PC-9 (cell line): ENCODE measurements at regions not wholly inside any gene's neighbourhood (a gene's known extent, or its start where the extent isn't known, plus 50 kb on each side); places are given as distances from the start of the nearest gene placed in this dataset.

ENCODE experiments used
- BruUV-seq: library from RNA; stranded (reverse); fragments of 400-500 nt; replicated peaks from 2 replicates; lab custom pipeline; 2021; lab: Mats Ljungman, UMichigan
- CTCF ChIA-PET: fragments of 300-600 bp; sonication (Branson Sonifier 250); formaldehyde crosslinking; loops from one replicate; lab custom pipeline; 2022; ENCODE audit warnings: antibody characterized with exemption; lab: Charles Lee
- POLR2A ChIA-PET: fragments of 300-600 bp; sonication (Branson Sonifier 250); formaldehyde crosslinking; loops from one replicate; lab custom pipeline; 2022; ENCODE audit warnings: antibody characterized with exemption; ENCODE audit not compliant: unreplicated experiment; lab: Charles Lee
- DNase-seq, 2 experiments: peaks; one replicate each; pipeline versions ENCODE4 v3.0.0 to v3.0.0-alpha.2; 2015 to 2022; ENCODE audit warnings: mixed read lengths in 1 of 2
- H2AFZ ChIP-seq: fragments of 200-600 bp; sonication (generic); 2 replicates; pipeline ENCODE4 v1.8.1; 2017; ENCODE audit warnings: antibody characterized with exemption
- H3F3A ChIP-seq: fragments of 200-600 bp; sonication (generic); 2 replicates; pipeline ENCODE4 v1.8.1; 2017; ENCODE audit warnings: antibody characterized with exemption, mild to moderate bottlenecking, low read depth; ENCODE audit not compliant: insufficient read depth
- H3K27ac ChIP-seq: fragments of 200-600 bp; sonication (generic); 2 replicates; pipeline ENCODE4 v1.6.1; 2016; ENCODE audit warnings: mixed run types
- H3K27me3 ChIP-seq: fragments of 200-600 bp; sonication (generic); 2 replicates; pipeline ENCODE4 v1.6.1; 2016; ENCODE audit warnings: low read depth, mixed run types; ENCODE audit not compliant: insufficient read depth
- H3K36me3 ChIP-seq: fragments of 200-600 bp; sonication (generic); 2 replicates; pipeline ENCODE4 v1.6.1; 2016; ENCODE audit warnings: low read depth, mixed run types
- H3K4me1 ChIP-seq: fragments of 200-600 bp; sonication (generic); replicated peaks from 2 replicates; pipeline ENCODE4 v1.6.1; 2016; ENCODE audit warnings: mixed run types; ENCODE audit not compliant: insufficient read depth
- H3K4me2 ChIP-seq: fragments of 200-600 bp; sonication (generic); 2 replicates; pipeline ENCODE4 v1.6.1; 2017; ENCODE audit warnings: mixed run types
- H3K4me3 ChIP-seq: fragments of 200-600 bp; sonication (generic); 2 replicates; pipeline ENCODE4 v1.6.1; 2016; ENCODE audit warnings: mixed run types
- H3K79me2 ChIP-seq: fragments of 200-600 bp; sonication (generic); 2 replicates; pipeline ENCODE4 v1.6.1; 2017; ENCODE audit warnings: low read depth, mixed run types
- H3K9me2 ChIP-seq: fragments of 200-600 bp; sonication (generic); 2 replicates; pipeline ENCODE4 v1.8.1; 2017; ENCODE audit warnings: mild to moderate bottlenecking; ENCODE audit not compliant: insufficient read depth
- H3K9me3 ChIP-seq: fragments of 200-600 bp; sonication (generic); 2 replicates; pipeline ENCODE4 v1.8.1; 2016; ENCODE audit warnings: low read depth; ENCODE audit not compliant: insufficient read depth
- H4K20me1 ChIP-seq: fragments of 200-600 bp; sonication (generic); 2 replicates; pipeline ENCODE4 v1.8.1; 2017; ENCODE audit not compliant: insufficient read depth
- EZH2 ChIP-seq: fragments of 200-600 bp; sonication (generic); IDR thresholded peaks from 2 replicates; pipeline ENCODE4 v1.8.0; 2017; ENCODE audit warnings: antibody characterized with exemption, low read depth
- intact Hi-C: fragments of 100-400 bp; cut with micrococcal nuclease; formaldehyde crosslinking; loops from one replicate; pipeline ENCODE4 v1.10.0; 2022; ENCODE audit not compliant: unreplicated experiment
- TF ChIP-seq, protein P1 (sequence below): fragments of 200-600 bp; sonication (generic); conservative IDR thresholded peaks from 2 replicates; pipeline ENCODE4 v1.6.1; 2017; ENCODE audit warnings: mixed run types, antibody characterized with exemption, mild to moderate bottlenecking, moderate library complexity

DNA sequence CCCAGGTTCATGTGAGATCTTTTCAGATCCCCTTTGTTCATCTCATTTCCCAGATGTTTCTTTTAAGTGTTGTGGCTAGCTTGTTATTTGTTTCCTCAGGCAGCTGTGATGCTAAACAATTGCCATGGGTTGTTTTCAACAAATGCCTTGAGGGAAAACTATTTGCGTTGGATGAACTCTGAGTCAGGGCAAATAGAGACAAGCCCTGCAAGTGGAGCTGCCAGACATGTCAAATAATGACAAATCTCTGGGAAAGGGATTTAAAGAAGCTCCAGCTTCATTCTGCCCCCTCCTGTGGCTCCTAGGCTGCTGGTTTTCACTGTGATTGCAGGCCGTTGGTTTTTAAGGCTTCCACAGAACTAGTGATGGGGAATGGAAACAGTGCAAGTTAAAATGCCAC lies 272.4 kb upstream of the SP8 start:
- Histone ChIP-seq H3K4me2 (no peak overlapping the region), H3K9me2 (no peaks in the 10 kb centered on the region), H3K36me3 (no peaks in the 10 kb centered on the region), H3K9me3 (peaks cover 34% of the 10 kb centered on the region), H3K79me2 (no peaks in the 10 kb centered on the region), H3K4me1 (peaks cover 8% of the 10 kb centered on the region), H3K4me3 (no peak overlapping the region), H3K27me3 (no peaks in the 10 kb centered on the region), H2AFZ (0 out of 2 replicates have a peak overlapping the region, but pooled peaks have one; percentile 3), H4K20me1 (no peaks in the 10 kb centered on the region), H3F3A (peaks cover 2% of the 10 kb centered on the region; the same call in 1 of the 2 replicates), H3K27ac (no peak overlapping the region)
- peak in 1 of 2 experiments; percentile 55 for DNase-seq
- ChIA-PET POLR2A (no interaction called here), CTCF (no interaction called here)
- intact Hi-C loops: no loop called here
- no TSS peak for BruUV-seq
- TF ChIP-seq EZH2: no peak
- TF ChIP-seq, protein P1, sequence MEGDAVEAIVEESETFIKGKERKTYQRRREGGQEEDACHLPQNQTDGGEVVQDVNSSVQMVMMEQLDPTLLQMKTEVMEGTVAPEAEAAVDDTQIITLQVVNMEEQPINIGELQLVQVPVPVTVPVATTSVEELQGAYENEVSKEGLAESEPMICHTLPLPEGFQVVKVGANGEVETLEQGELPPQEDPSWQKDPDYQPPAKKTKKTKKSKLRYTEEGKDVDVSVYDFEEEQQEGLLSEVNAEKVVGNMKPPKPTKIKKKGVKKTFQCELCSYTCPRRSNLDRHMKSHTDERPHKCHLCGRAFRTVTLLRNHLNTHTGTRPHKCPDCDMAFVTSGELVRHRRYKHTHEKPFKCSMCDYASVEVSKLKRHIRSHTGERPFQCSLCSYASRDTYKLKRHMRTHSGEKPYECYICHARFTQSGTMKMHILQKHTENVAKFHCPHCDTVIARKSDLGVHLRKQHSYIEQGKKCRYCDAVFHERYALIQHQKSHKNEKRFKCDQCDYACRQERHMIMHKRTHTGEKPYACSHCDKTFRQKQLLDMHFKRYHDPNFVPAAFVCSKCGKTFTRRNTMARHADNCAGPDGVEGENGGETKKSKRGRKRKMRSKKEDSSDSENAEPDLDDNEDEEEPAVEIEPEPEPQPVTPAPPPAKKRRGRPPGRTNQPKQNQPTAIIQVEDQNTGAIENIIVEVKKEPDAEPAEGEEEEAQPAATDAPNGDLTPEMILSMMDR: no peak

DNA sequence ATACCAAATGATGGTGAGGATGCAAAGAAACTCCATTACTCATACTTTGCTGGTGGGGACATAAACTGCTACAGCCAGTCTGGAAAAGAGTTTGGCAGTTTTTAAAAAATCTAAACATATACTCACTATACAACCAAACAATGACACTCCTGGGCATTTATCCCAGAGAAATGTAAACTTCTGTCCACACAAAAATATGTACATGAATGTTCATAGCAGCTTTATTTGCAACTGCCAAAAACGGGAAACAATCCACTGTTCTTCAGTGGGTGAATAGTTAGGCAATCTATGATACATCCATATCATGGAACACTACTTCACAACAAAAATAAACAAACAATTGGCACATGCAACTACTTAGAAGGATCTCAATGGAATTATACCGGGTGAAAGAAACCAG lies 276.4 kb upstream of the SP8 start:
- H4K20me1 ChIP-seq: no peaks in the 10 kb centered on the region
- no peaks in the 10 kb centered on the region for H3K9me2 ChIP-seq
- H3K4me2 ChIP-seq: no peak overlapping the region
- no peak overlapping the region for H3K4me3 ChIP-seq
- POLR2A ChIA-PET: no interaction called here
- peaks cover 10% of the 10 kb centered on the region; the same call in 1 of the 2 replicates for H3F3A ChIP-seq
- H3K27ac ChIP-seq: no peak overlapping the region
- intact Hi-C loops: no loop called here
- no peak for DNase-seq
- H2AFZ ChIP-seq: no peak overlapping the region
- CTCF ChIA-PET: no interaction called here
- no peaks in the 10 kb centered on the region for H3K27me3 ChIP-seq
- peaks cover 26% of the 10 kb centered on the region for H3K4me1 ChIP-seq
- H3K9me3 ChIP-seq: peaks cover 28% of the 10 kb centered on the region
- H3K36me3 ChIP-seq: no peaks in the 10 kb centered on the region
- no peaks in the 10 kb centered on the region for H3K79me2 ChIP-seq
- no TSS peak for BruUV-seq
- TF ChIP-seq, protein P1: no peak
- TF ChIP-seq EZH2: no peak

DNA sequence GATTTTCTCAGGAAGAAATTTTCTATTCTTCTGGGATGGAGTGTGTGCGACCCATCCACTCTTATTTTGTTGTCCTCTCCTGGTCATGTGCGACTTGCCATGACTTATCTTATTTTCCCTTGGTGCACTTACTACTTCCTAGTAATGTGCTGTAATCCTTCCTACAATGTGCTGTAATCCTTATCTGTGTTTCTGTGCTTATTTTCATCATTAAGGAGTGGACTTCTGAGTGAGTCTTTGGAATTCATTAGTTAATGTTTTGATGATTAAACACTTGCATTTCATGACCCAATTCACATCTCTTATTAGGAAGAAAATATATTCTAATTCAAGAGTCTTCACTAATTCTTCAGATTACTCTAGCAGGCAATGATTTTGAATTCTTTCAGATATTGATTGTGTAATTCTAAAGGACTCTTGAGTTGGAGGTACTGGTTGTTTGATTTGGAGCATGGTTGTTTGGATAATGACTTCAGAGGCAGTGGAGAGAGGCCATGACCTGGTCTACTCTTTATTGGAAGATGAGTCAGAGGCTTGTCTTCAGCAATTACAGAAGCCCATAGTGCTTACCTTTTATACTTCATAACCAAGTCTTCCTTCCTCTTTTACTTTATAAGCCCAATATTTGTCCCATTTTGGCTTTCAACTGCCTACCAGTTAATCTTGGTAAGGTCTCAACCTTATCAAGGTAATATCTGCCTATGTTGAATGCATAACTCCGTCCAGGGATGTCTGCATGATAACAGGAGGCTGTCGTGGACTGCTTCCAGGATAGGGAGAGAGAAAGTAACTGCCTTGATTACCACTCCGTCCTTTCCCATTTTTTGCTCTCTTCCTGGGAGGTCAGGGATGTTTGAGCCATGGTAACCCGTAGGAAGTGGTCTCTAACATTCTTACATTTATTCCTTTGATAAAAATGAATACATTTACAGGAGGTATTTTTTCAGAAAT lies 278.3 kb upstream of the SP8 start:
- no peak for TF ChIP-seq EZH2
- TF ChIP-seq, protein P1: no peak
- Histone ChIP-seq H3K27ac (peak overlapping the region; percentile 18; the same call in 1 of the 2 replicates), H2AFZ (no peak overlapping the region), H3K4me2 (peak overlapping the region; percentile 39), H3K9me3 (peaks cover 9% of the 10 kb centered on the region; the same call in 1 of the 2 replicates), H3K27me3 (no peaks in the 10 kb centered on the region), H3K36me3 (no peaks in the 10 kb centered on the region), H3K4me1 (peaks cover 20% of the 10 kb centered on the region), H3K79me2 (no peaks in the 10 kb centered on the region), H3K4me3 (no peak overlapping the region), H3F3A (peaks cover 10% of the 10 kb centered on the region; the same call in 1 of the 2 replicates), H4K20me1 (no peaks in the 10 kb centered on the region), H3K9me2 (no peaks in the 10 kb centered on the region)
- intact Hi-C loops: no loop called here
- CTCF ChIA-PET: no interaction called here
- POLR2A ChIA-PET: no interaction called here
- peak in 1 of 2 experiments; percentile 91 for DNase-seq
- BruUV-seq: no TSS peak
